Epithelial cell of esophagus (primary cell): ENCODE measurements at regions not wholly inside any gene's neighbourhood (a gene's known extent, or its start where the extent isn't known, plus 50 kb on each side); places are given as distances from the start of the nearest gene placed in this dataset.
"Not testable (repeated sequence)": the region's sequence is repeated elsewhere in the genome, so short reads cannot be mapped to it uniquely, and the experiment has no call there.

Source experiments
- DNase-seq: peaks from one replicate; pipeline ENCODE4 v3.0.0; 2010; ENCODE audit warnings: low read depth
- H3K4me3 ChIP-seq: 2 replicates; pipeline ENCODE4 v1.5.1; 2011; ENCODE audit warnings: mild to moderate bottlenecking, low read length, control low read depth
- CTCF ChIP-seq: IDR thresholded peaks from 2 replicates; pipeline ENCODE4 v1.5.1; 2011; ENCODE audit warnings: low read depth, mild to moderate bottlenecking, low read length, control low read depth, inconsistent platforms; ENCODE audit not compliant: insufficient read depth; ENCODE audit errors: missing control alignments

- peak; percentile 74 for TF ChIP-seq CTCF
- DNase-seq, result peak; percentile 69
- H3K4me3 ChIP-seq, result no peak overlapping the region
Measured at GRCh38 chr18:22703883-22704585, 229.1 kb upstream of the RBBP8 start.

GRCh38 chr18:22704586-22704918 is 228.6 kb upstream of the RBBP8 start:
- no peak for DNase-seq
- TF ChIP-seq CTCF, result no peak
- no peak overlapping the region for H3K4me3 ChIP-seq

- no peak for TF ChIP-seq CTCF
- peak; percentile 90 for DNase-seq
- no peak overlapping the region for H3K4me3 ChIP-seq
Measured at GRCh38 chr18:22705328-22705727, 227.8 kb upstream of the RBBP8 start.

GRCh38 chr18:22706025-22706424 is 227.1 kb upstream of the RBBP8 start:
- H3K4me3 ChIP-seq, DNase-seq: not testable (repeated sequence)

GRCh38 chr18:22709288-22710060 is 223.7 kb upstream of the RBBP8 start:
- TF ChIP-seq CTCF, result no peak
- no peak for DNase-seq
- H3K4me3 ChIP-seq, result no peak overlapping the region

- DNase-seq, result peak; percentile 57
- peak overlapping the region; percentile 31 for H3K4me3 ChIP-seq
- TF ChIP-seq CTCF, result no peak
Measured at GRCh38 chr18:22710673-22711191, 222.4 kb upstream of the RBBP8 start.

GRCh38 chr18:22711192-22711685 is 221.9 kb upstream of the RBBP8 start:
- TF ChIP-seq CTCF, result no peak
- DNase-seq, result peak; percentile 88
- peak overlapping the region; percentile 31 for H3K4me3 ChIP-seq
